ENCODE measurements at regions not wholly inside any gene's neighbourhood (a gene's known extent, or its start where the extent isn't known, plus 50 kb on each side); places are given as distances from the start of the nearest gene placed in this dataset.

DNA sequence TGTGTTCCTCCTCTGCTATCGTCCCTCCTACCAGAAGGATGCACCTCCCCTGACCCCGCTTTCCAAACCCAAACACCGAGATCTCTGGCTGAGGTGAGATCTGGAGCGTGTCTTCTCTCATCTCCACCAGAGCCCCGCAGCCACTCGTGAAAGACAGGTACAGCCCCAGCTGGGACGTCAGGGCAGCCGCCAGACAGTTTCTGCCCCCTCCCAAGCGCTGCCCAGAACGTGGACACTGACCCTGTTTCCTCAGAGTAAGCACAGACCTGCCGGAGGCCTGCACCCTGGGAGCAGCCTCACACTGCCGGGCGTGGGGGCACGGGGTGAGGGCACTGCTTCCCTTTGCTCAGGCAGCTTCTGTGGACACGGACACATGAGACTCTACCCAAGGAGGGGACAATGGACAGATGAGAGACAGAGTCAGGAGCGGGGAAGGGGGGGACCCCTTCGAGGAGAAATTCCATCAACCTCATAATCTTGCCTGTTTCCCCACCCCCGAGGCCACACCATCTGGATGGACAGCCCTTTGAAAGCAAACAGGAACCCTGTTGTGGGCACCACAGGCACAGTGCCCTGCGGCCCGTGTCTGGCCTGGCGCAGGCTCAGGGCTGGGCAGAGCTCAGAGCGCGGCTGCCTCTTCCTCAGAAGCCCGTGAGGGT, 210.6 kb downstream of the DLL1 start:
- peak; percentile 48 for DNase-seq

DNA sequence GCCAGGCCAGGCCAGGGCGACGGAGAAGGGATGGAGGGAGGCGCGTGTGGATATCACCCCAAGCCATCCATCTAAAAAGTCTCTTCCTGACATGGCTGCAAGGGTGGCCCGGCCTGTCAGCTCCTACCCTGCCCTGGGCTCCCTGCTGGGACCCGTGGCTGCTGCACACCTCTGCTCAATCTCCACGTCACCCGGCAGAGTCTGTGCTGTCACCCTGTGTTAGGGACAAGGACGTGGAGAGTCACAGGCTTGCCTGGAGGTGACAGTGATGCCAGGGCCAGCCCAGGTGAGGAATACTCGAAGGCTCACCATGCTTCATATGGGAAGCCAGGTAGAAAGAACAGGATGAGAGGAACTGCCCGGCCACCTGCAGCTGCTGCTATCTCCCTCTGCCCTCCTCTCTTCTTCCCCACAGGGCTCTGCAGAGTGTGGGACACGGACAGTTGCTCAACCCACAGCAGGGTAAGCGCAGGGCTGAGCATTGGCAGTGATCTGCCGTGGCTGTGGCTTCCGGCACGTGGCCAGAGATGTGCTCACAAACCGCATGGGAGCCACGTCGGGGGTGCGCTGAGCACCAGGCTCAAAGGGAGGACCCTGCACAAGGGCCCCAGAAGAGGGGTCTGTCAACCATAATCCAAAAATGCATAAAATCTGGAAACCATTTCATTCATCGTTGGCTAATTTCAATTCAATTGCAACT, 214.3 kb downstream of the DLL1 start:
- peak; percentile 56 for DNase-seq

DNA sequence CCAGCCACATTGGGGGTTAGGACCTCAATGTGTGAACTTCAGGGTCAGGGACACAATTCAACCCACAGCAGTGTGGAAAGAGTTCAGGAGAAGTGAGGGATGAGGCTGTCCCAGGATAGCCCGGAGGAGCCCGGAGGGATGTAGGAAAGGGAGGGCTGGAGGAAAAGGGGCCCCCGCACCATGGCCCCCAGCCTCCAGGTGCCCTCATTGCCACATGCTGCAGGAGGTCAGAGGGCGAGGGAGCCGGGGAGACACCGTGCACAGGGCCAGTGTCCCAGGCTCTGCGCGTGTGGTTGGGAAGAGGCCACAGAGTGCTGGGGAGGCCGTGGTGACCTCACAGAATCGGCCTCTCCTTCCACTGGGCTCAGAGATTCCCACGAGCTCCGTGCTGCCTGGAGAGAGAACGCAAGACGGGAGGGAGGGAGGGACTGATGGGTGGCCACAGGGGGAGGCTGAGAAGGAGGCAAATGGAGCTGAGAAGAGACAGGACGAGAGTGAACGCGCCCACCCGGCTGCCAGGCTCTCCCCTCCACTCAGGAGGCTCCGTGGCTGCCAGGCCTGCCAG, 215.1 kb downstream of the DLL1 start:
- DNase-seq = peak; percentile 39

DNA sequence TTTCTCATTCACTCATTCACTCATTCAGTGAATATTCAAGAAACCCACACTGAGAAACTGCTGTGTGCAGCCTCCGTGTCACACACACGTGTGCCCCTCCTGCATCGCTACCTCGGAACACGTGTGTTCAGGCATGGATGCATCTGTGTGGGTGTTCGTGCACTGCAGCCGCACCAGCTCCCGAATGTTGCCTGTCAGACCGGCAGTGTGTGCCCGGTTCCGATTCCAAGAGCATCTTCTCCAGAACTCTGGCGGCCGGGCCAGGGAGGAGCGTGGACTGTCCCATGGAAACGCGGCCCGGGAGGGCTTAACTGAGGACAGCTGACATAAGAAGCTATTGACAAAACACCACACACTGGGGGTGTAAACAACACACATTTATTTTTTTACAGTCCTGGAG, 216.0 kb downstream of the DLL1 start:
- peak; percentile 46 for DNase-seq

DNA sequence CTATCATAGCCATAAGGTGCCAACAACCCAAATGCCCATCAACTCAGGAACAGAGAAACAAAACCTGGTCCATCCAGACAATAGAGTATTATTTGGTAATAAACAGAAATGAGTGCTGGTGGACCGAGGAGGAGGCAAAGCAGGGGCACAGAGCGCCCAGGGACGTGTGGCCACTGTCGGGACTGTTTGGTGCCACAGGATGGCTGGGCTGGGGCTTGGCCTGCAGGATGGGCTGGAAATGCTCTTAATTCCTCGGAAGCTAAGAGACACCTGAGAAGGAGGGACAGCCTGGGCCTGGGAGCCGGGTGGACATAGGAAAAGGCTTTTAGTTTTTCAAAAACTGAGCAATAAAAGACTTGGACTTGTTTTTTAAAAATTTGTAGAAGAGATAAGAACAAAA, 216.4 kb downstream of the DLL1 start:
- DNase-seq = peak; percentile 33

DNA sequence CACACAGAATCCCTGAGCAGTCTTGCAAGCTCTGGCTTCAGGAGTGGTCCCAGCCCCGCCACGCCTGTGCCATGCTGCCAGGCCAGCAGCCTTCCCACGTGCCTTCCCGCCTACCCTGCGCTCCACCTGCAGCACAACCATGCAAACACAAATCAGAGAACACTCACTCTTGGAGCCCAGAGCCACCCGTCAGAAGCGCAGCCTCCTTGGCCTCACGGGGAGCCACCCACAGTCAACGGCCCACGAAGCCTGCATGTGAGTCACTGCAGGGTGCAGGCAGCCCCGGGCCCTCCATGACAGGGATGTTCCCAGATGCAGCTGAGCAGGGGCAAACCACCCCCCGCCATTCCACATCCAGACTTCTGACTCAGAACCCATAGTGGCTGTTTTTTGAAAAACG, 217.0 kb downstream of the DLL1 start:
- peak; percentile 44 for DNase-seq

DNA sequence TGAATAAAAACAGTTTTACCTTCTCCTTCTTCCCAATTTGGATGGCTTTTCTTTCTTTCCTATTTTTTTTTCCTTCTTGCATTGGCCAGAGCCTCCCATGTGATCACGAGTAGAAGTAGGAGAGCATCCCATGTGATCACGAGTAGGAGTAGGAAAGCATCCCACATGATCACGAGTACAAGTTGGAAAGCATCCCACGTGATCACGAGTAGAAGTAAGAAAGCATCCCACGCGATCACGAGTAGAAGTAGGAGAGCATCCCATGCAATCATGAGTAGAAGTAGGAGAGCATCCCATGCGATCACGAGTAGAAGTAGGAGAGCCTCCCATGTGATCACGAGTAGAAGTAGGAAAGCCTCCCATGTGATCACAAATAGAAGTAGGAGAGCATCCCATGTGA, 218.6 kb downstream of the DLL1 start:
- no peak for DNase-seq

DNA sequence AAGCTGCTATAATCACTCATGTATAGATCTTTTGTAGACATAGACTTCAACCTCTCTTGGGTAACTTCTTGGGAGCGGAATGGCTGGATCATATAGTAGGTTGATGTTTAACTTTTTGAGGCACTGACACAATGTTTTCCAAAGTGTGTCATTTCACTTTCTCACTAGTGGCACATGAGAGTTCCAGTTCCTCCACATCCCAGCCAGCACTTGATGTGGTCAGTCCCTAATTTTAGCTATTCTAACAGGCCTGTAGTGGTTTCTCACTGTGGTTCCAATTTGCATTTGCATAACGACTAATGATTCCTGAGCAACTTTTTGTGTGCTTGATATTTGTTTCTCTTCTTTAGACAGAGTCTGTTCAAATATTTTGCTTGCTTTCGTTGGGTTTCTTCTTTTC, 221.3 kb downstream of the DLL1 start:
- no peak for DNase-seq

DNA sequence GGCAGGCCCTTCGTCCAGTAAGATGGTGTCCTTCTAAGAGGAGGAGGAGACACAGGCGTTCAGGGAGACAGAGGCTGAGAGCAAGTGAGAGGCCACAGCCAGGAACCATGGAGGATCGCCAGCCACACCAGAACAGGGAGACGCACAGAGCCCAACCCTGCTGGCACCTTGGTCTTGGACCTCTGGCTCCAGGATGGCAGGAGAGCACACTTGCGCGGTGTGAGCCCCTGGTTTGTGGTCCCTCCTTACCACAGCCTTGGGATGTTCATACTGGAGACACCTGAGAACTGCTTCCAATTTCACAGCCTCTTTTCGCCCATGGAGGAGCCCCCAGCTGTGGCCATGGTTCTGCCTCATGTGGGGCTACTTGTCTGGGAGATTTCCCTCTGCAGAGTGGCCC, 222.4 kb downstream of the DLL1 start:
- DNase-seq = peak; percentile 51

DNA sequence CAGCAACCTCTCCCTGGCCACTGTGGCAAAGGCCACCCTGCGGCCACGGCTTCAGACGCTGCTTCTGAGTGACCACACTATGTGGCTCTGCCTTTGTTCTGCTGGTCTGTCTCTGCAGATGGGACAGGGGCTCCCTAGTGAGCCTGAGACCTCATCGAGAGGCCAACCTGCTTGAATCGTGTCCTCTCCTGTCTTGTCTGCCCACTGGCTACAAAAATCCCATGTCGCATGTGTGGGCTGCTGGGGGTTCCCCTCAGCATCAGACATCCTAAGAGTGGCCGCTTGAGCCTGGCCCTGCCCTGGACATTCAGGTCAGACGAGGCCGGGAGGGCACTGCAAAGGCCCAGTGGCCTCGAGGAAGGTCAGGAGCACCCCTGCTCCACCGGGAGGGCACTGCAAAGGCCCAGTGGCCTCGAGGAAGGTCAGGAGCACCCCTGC, 222.9 kb downstream of the DLL1 start:
- peak; percentile 27 for DNase-seq

DNA sequence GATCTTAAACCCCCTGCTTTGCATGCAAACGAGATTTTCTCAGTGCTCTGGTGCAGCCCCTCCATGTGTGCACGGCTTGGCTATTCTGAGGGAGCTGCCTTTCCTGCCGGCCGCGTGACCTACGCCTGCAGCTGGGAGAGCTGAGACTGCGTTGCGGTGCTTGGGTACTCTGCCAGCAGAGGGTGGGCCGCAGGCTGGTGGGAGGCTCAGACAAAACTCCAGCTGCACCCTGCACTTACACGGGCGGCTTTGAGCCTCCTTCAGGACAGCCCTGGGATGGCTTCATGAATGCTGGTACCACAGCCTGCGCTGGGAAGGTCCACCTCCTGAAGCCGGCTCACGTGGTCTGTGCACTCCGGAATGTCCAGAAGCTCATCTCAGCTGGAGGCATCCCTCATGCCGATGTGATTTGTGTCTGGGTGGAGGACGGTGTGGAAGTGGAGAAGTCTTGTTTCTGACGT, 223.7 kb downstream of the DLL1 start:
- DNase-seq = peak; percentile 55

DNA sequence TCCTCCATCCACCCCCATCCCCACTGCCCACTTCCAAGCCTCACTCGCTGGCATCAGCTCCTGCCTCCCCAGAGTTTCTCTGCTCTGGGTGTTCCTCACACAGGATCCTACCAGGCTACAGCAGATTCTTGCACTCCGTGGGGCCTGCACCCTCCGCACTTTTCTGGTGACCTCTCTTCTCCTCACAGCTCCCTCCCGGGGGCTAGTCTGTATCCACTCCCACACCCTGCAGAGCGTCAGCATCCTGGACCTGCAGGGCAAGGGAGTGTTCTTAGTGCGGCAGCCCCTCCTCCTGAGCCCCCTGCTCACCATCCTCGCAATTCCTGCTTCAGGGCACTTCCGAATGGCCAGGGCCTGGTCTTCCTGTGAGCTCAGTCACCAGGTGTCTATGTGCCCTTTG, 224.2 kb downstream of the DLL1 start:
- DNase-seq = peak; percentile 45

DNA sequence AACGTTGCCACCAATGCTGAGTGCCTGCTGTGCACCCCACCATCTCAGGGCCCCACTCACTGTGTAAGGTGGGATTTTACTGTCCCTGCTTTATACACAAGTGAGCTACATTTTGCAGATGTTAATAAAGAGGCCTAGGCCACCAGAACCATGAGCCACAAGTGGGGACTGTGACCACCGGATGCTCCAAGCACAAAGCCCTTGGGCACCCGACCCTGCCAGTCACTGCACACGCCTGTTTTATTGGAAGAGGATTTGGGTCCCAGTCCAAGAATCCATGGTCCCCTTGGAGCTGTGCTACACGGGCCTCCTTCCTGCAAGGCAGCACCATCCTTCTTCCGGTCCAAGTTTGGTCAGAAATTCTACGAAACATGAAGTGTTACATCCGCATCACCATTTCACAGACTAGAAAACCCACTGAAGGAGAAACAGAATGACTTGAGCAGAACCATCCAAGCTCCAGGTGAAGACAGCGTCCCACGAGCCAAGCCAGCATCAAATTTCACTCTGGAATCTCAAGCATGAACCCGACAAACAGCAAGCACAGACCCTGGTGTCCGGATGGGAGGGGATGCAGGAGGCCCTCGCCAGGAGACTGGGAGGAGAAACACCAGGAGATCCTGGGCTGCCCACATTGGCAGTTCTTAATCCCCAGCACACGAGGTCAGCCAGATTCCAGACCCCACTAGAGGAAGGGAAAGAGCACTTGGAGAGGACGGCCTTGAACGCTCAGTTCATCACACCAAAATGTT, 226.9 kb downstream of the DLL1 start:
- DNase-seq = peak; percentile 30

DNA sequence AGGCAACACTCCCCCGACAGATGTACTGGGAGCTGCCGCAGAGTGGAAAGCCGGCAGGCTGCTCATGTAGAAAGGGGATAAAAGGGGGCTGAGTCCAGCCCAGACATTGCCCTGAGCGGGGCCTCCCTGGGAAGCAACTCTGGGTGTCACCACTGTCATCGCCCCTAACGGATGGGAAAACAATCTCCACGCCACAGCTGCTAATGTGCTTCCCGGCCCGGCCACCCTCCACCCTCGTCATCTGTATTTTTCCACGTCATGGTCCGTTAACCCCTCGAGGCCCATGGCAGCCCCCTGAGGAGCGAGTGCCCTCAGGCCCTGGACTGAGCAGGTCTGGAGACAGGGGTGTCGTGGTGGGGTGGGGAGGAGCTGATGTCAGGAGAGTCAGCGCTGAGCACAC, 227.4 kb downstream of the DLL1 start:
- peak; percentile 47 for DNase-seq

DNA sequence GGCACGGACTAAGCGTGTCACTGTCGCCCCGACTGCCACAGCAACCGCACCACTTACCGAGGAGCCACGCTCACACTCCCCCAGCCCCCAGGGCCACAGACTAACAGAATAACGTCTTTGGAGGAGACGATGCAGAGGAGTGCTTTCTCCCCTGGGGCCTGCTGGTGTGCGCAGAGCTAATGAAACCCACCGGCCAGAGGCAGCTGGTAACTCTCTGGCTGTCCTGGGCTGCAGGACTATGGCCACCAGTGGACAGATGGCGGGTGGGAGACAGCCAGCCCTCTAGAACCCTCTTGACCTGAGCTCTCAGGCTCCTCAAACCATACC, 228.0 kb downstream of the DLL1 start:
- peak; percentile 49 for DNase-seq

DNA sequence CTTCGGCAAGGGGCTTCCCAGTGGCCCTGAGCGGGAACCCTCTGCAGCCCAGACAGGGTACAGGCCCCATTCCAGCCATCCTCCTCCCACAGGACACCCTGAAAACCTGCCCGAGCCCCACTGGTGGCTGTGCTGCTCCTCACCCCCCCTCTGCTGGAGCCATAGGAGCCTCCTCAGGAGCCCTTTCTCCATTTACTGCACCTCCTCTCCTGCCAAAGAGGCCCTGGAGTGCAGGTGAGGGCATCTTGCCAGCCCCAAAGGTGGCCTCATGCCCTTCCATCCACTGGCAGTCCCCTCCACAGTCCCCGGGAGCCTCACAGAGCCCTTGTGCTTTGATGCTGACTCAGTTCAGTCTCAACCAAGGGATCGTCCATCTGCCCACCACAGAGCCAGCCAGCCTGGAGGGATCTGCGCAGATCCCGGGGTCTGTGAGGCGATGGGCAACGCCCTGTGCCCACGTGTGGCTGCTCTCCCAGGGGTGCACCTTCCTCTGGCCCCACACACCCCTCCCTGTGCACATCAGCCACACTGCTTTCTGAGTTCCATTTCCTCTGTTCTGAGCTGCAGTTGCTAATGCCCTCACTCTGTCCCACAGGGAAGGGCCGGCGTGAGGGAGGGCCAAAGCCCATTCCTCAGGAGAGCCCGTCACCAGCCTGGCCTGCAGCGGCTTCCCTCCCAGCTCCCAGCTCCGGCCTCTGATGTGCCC, 228.5 kb downstream of the DLL1 start:
- peak; percentile 41 for DNase-seq

DNA sequence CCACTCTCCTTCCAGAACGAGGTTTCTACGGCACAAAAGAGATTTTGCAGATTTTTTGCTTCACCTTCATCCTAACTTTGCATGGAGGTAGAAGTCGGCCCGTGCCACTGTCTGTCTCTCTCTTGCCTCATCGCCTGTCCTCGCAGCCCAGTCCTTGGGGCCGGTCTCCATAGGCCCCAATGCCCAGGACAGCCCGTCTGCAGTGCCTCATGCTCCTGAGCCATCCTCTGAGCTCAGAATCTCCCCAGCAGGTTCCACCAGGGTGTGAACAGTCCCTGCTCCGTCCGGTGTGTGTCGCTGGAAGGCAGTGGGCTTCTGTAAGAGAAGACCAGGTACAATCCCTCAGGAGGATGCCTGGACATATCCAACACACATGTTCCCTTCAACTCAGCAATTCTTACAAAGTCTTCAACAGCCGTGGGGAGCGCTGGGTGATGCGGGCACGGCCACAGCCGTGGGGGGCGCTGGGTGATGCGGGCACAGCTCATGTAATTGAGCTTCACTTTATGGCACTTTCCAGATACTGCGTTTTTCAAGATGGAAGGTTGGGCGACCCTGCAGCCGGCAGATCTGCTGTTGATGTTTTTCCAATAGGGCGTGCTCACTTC, 231.9 kb downstream of the DLL1 start:
- peak; percentile 54 for DNase-seq

DNA sequence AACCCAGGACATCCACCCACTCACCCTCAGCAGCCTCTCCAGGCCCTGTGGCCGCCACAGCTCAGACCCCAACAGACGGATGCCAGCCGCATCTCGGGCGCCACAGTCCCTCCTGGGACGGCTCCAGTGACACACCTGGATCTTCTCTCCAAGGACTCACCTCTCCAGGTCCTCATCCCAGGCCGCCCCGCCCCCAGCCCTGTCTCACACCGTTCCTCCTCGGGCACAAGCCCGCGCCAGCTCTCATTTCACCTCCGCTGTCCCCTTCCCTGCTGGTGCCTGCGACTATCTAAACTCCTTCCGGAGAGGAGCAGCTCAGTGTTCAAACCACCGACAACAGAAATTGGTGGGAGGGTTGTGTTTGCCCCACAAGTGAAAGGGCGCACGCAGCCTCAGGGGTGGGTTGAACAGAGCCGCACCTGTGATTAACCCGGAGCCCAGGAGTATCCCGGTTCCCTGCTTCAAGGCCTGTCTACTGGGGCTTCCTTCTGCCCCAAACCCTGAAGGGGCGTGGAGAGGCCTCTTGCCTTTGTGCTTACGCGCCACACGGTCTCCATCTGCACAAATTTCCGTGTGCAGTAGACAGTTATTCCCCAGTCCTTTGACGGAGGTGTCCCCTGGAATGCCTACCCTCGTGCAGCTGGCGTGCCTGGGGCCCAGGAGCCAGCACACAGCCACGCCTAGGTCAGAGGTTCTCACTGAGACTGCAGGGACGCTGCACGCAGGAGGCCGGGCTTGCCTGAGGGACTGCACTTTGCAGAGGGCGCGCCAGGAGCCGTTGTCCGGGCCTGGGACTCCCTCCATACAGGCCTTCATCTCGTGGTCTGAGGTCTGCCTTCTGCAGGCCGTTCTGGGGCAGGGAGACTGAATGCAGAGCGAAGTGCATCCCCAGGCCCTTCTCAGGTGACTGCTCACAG, 232.7 kb downstream of the DLL1 start:
- peak; percentile 50 for DNase-seq

DNA sequence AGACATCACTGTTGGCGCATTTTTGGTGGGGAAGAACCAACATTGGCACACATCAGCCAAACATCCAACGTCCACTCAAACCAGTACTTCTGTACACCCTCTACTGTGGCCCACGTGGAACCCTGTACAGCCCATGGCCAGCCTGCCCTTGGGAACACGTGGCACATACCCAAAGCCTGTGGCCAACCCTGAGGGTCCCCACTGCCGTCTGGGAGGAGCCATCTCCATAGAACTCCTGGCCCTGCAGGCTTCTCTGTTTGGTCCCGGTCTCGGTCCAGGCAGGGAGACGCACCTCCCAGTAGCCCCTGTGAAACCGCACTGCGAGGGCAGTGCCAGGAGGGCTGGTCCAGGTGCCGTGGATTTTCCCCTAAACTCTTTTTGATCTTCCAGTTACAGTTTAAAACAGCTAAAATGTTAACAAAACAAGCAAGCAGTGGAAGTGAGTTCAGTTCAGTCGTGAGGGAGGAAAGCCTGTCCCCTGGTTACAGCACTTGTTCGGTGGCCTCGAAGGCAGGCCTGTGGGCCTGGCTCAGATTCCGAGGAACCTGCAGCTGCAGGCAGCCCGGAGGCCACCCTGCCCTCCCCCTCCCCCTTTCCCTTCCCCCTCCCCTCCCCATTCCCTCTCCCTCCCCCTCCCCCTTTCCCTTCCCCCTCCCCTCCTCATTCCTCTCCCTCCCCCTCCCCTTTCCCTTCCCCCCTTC, 233.7 kb downstream of the DLL1 start:
- DNase-seq = no peak

DNA sequence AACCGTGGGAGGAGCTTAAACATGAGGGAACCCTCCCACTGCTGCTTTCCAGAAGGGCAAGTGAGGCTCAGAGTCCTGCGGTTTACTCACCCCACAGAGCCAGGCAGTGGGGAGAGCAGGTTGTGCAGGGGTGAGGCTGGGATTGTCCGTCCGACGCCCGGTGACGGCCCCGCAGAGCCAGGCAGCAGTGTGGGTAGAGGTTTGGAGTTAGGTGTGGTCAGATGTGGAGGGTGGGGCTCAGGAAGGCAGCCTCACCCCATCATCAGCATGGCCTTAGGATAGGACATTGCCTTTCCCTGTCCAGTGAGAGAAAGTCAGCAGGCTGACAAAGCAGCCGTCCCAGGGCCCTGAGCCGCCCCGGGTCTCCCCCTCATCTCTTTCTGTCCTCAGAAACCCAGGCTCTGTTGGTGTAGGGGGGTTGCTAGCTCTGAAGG, 234.6 kb downstream of the DLL1 start:
- no peak for DNase-seq

DNA sequence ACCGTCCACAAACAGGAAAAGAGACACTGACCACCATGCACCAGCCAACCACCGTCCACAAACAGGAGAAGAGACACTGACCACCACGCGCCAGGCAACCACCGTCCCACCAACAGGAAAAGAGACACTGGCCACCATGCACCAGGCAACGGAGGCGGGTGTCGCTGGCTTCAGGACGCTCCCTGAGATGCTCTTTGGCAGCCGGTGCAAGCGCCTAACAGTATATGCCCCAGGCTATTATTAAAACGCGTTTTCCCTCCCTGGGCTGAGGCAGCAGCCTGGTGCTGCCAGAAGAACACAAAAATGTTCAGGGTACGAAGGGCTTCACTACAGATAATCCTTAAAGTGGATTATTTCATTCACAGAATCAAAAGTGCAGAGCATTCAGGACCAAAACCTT, 235.1 kb downstream of the DLL1 start:
- DNase-seq = peak; percentile 42

Measured in activated effector memory CD4-positive, alpha-beta T cell treated with anti-CD3 and anti-CD28 coated beads, Interleukin-2, amount 50 U/mL, for 16 hours (primary cell).